ENCODE measurements at regions not wholly inside any gene's neighbourhood (a gene's known extent, or its start where the extent isn't known, plus 50 kb on each side); places are given as distances from the start of the nearest gene placed in this dataset.

- DNase-seq: no peak
These were observed 294.8 kb upstream of the UMPS start for GRCh38 chr3:124435467-124435866.

GRCh38 chr3:124438813-124439212, 291.4 kb upstream of the UMPS start:
- no peak for DNase-seq

GRCh38 chr3:124439603-124440002, 290.6 kb upstream of the UMPS start:
- no peak for DNase-seq

- peak in 2 of 56 donors; percentile 8 to 10 for DNase-seq
These were observed 288.5 kb upstream of the UMPS start for GRCh38 chr3:124441766-124442165.

GRCh38 chr3:124442463-124442862, 287.8 kb upstream of the UMPS start:
- DNase-seq: no peak

GRCh38 chr3:124443446-124443845, 286.8 kb upstream of the UMPS start:
- DNase-seq: peak in 4 of 56 donors; percentile 5 to 31 (median 6)

GRCh38 chr3:124444075-124444474, 286.2 kb upstream of the UMPS start:
- DNase-seq: no peak

- no peak for DNase-seq
These were observed 285.4 kb upstream of the UMPS start for GRCh38 chr3:124444896-124445295.

GRCh38 chr3:124447845-124448244, 282.4 kb upstream of the UMPS start:
- no peak for DNase-seq

GRCh38 chr3:124448954-124449353, 281.3 kb upstream of the UMPS start:
- DNase-seq: no peak

GRCh38 chr3:124450366-124450765, 279.9 kb upstream of the UMPS start:
- DNase-seq: no peak

GRCh38 chr3:124451630-124452317, 278.5 kb upstream of the UMPS start:
- no peak for DNase-seq

- DNase-seq: no peak
These were observed 277.1 kb upstream of the UMPS start for GRCh38 chr3:124453189-124453588.

GRCh38 chr3:124455891-124456290, 274.4 kb upstream of the UMPS start:
- no peak for DNase-seq

- DNase-seq: no peak
These were observed 273.7 kb upstream of the UMPS start for GRCh38 chr3:124456506-124456905.

- no peak for DNase-seq
These were observed 270.6 kb upstream of the UMPS start for GRCh38 chr3:124459678-124460077.

- no peak for DNase-seq
These were observed 269.1 kb upstream of the UMPS start for GRCh38 chr3:124461126-124461525.

GRCh38 chr3:124461838-124462632, 268.2 kb upstream of the UMPS start:
- no peak for DNase-seq

GRCh38 chr3:124463234-124463633, 267.0 kb upstream of the UMPS start:
- no peak for DNase-seq

GRCh38 chr3:124467980-124468902, 262.0 kb upstream of the UMPS start:
- peak in 31 of 56 donors; percentile 2 to 60 (median 18) for DNase-seq

GRCh38 chr3:124469555-124469954, 260.7 kb upstream of the UMPS start:
- no peak for DNase-seq

GRCh38 chr3:124478830-124479229, 251.4 kb upstream of the UMPS start:
- no peak for DNase-seq

Data from amygdala (tissue), 56 donors.